HPDE6-E6E7 (cell line): ENCODE measurements at regions not wholly inside any gene's neighbourhood (a gene's known extent, or its start where the extent isn't known, plus 50 kb on each side); places are given as distances from the start of the nearest gene placed in this dataset.

Source experiments
- DNase-seq: peaks from one replicate; pipeline ENCODE4 v3.0.0; 2011; ENCODE audit warnings: missing footprints; ENCODE audit errors: extremely low spot score

DNA sequence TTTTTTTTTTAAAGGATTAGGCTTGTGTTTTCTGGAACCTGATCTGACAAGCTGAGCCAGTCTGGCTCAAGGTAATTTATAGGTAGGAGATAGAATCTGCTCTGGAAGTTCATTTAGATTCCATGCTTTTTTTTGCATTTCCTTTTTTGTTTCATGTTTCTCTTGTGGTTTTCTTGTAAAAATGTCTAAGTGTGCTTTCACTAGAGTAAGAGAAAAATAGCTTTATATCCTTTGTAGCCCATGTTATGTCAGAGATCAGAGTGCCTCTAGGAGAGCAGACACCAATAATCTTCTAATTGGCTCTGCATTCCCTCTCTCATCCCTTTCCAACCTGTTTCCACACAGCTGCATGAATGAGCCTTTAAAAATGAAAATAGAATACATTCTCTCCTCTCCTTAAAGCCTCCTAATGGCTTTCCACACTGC lies 389.8 kb upstream of the KCNMB2 start:
- DNase-seq: no peak

DNA sequence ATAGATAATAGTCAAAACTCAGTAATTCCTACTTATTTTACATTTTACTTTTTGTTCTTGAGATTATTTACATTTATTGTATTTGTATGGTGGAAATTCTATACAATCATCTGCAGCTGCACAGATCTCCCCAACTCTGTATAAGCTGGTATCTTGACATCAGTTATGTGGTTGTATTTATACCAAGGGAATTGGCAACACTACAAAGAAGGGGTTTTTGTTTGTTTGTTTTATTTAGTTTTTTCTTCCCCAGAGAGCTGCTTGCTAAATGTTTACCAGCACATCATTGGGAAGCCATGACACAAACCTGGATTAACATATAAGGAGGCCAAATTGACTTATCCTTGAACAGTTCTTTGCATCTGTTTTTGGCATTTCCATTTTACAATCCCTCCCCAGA lies 389.2 kb upstream of the KCNMB2 start:
- DNase-seq: no peak

DNA sequence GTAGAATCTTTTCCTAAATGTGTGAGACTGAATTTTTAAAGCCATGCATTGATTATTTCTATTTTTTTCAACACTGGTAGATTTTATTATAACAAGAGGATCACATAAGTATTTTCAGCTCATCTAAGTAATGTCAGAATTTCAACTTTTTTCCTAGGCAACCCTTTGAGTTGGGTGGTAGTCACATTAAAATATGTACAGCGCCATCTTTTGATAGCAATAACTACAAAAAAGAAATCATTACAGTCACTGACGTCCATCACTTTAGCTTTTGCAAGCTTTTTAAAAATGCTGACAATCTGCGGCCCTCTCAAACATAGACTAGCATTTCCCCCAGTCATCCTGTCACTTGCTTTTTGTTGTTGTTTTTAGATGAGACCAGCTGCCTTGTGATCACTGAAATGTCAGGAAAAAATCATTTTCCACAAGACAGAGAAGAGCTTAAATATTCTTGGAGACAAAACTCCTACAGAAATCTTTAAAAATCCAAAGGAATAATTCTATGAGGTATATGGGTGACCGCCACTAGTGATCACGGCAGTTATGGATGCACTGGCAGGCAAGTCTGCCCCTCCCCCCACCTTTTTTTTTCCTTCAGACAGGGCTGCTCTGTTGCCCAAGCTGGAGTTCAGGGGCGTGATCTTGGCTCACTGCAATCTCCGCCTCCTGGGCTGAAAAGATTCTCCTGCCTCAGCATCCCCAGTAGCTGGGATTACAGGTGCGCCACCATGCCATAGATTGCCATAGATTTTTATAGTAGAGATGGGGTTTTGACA lies 384.0 kb upstream of the KCNMB2 start:
- no peak for DNase-seq

DNA sequence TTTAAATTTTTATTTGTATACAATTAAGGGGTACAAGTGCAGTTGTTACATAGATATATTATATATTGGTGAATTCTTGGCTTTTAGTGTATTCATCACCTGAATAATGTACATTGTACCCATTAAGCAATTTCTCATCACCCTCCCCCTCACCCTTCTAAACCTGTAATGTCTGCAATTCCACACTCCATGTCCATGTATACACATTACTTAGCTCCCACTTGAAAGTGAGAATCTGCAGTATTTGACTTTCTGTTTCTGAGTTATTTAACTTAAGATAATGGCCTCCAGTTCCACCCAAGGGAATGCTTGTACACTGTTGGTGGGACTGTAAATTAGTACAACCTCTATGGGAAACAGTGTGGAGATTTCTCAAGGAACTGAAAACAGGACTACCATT lies 383.2 kb upstream of the KCNMB2 start:
- no peak for DNase-seq

DNA sequence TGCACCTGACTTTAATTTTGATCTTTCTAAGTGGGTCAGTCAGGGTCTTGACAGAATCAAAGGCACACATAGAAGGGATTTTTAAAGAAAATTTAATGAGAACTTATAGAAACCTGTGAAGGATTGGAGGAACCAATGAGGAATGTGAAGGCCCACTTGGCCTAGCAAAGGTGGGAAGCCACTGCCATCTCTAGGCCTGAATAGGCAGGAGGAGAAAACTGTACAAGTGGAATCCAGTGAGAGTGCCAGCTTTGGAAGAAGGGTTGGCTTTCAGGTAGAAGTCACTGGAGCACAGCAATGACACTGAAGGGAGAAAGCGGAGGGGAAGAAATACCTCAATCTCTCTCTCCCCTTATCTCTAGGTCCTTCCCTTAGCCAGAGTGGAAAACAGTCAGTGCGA lies 380.7 kb upstream of the KCNMB2 start:
- DNase-seq: no peak

DNA sequence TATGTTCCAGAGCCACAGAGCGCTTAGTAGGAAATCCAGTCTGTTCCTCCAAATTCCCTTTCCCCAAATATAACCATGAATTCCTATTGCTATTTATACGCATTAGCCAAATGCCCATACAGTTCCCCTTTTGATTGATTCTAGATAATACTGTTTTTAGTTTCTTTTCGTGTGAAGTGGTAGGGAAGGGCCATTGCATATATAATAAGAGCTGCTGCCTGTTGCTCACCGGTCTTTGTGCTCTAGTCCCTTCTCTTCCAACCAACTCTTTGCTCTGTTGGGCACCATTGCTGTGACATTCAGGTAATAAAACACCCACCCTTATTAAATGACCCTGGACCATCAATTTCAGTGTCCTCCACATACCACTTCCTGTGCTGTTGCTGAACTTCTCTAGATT lies 379.9 kb upstream of the KCNMB2 start:
- DNase-seq: no peak

DNA sequence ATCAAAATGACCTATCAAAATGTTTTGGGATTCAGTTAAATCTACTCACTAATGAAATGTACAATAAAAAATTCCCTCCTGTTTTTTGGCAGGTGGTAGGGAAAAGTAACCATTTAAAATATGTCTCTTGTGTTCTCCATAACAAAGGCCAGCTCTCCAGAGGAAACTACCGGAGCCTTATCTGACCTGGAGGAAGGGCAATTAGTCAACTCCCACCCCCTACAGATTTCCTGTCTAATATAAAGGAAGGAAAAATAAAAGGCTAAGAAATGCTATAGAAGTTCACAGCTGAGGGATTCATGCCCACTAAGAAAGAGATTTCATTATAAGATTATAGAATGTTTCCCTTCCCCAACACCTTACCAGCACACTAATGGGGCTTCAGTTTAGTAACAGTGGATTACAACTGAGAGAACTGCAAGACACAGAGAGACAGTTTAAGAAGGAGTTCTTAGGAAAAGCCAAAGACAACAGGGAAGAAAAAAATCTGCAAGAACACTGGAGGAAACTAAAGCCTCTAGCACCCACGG lies 376.5 kb upstream of the KCNMB2 start:
- DNase-seq: no peak

DNA sequence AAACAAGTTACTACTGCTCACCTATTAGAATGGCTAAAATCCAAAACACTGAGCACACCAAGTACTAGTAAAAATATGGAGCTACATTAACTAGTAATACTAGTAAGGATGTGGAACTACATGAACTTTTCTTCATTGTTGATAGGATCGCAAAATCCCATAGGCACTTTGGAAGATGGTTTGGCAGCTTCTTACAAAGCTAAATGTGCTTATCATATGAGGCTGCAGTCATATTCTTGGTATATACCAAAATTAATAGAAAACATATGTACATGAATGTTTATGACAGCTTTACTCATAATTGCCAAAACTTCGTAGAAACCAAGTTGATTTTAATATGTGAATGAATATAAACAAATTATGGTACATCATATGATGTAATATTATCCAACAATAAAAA lies 366.8 kb upstream of the KCNMB2 start:
- DNase-seq: no peak

DNA sequence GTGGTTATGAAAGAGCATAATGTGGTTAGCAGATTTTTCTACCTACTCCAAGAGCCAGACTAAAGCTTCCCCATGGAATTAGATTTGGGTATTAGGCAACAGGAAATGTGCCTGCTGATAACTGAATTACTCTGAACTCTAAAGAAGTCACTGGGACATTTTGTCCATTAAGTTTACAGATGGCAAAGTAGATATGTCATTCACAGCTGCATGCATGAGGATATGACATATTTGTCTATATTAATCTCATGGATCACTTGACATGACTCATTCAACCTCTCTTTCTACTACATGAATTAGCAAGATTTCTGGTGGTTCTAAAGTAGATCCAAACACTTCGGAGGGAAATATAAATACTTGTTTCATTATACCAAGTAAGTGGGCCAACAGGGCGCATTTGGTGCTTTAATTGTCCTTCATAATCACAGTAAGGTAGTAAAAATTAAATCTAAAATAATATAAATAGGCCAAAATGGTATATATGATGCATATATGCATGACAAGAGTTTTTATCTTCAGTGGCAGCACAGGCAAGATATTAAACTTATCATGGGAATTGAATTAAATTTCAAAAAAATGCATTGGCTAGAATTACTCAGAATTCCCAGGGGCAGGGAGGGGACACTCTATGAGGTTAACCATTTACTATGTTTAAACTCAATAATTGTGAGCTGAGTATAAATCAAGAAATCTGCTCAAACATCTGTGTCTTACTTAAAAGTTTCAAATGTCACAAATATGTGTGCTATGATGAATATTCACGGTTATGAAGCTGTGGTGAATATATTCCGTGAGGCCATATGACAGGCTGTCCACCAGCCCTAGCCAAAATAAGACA lies 365.3 kb upstream of the KCNMB2 start:
- DNase-seq: peak; percentile 4

- DNase-seq: no peak
These were observed 364.1 kb upstream of the KCNMB2 start for GRCh38 chr3:178172121-178172520.

GRCh38 chr3:178174201-178174915 lies 361.9 kb upstream of the KCNMB2 start:
- no peak for DNase-seq

GRCh38 chr3:178181088-178181487 lies 355.1 kb upstream of the KCNMB2 start:
- DNase-seq: no peak

- DNase-seq: no peak
These were observed 354.5 kb upstream of the KCNMB2 start for GRCh38 chr3:178181784-178182183.

- no peak for DNase-seq
These were observed 353.9 kb upstream of the KCNMB2 start for GRCh38 chr3:178182337-178182779.

- no peak for DNase-seq
These were observed 351.4 kb upstream of the KCNMB2 start for GRCh38 chr3:178184833-178185232.

GRCh38 chr3:178186666-178187065 lies 349.6 kb upstream of the KCNMB2 start:
- no peak for DNase-seq

DNA sequence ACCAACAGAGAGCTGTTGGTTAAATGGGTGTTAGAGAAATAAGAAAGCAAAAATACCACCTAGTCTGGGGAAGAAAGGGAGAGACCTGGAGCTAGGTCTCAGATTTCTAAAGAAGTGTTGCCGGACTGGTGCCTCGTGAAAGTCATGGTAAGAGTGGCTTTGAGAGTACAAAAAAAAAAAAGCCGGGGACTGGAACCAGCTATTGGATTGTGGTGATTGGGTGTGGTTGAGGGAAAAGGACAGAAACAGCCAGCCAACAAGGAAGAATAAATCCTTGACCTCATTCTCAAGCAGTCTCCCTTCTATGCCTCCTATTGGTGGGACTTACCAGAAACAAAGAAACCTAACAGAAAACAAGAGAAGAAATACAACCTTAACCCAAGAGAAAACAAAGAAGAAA lies 346.4 kb upstream of the KCNMB2 start:
- no peak for DNase-seq

GRCh38 chr3:178193846-178194245 lies 342.4 kb upstream of the KCNMB2 start:
- DNase-seq: no peak

DNA sequence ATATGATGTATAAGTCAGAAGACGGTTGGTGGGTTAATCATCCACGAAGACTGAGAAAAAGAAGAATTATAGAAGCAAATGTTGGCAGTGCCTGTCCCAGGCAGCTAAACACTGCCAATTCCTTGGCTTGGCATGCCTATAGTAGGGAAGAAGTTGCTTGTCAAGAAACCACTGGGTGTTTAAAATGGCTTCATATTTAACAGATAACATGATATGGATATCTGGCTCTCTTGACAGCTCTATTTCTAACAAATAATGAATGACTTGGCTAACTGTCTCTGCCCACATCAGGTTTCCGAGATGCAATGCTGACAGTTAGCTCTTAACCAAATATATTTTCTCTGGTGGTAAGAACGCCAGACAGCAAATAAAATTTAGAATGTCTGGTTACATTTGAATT lies 341.7 kb upstream of the KCNMB2 start:
- DNase-seq: no peak

- no peak for DNase-seq
These were observed 340.4 kb upstream of the KCNMB2 start for GRCh38 chr3:178195824-178196223.

DNA sequence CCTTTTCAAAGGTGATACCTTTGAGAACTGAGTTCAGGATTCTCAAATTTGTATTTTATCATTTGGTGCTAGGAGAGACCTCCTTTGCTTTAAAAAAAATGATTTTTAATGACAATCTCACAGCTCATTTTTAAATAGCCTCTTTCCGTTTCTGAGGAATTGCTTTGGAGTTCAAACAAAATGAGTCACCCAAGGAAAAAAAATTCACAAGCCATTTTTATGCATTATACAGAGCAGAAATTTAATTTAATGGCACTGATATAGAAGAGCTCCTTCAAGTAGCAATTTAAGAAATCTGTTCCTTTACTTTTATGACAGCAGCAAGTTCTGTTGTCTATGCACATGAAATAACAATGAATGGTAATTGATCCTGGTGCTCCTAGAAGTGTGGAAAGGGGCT lies 337.9 kb upstream of the KCNMB2 start:
- DNase-seq: no peak

- no peak for DNase-seq
These were observed 335.9 kb upstream of the KCNMB2 start for GRCh38 chr3:178200316-178200715.
